GM19023 (cell line): ENCODE measurements at regions not wholly inside any gene's neighbourhood (a gene's known extent, or its start where the extent isn't known, plus 50 kb on each side); places are given as distances from the start of the nearest gene placed in this dataset.

Experiments used
- ATAC-seq: cut with Tn5 transposase; IDR thresholded peaks from one replicate; pipeline ENCODE4 v1.9.1; 2021; ENCODE audit warnings: mild to moderate bottlenecking, moderate library complexity; ENCODE audit not compliant: unreplicated experiment

- ATAC-seq: no peak
These were observed 50.8 kb upstream of the SLC36A4 start for GRCh38 chr11:93248602-93249001.

- ATAC-seq: no peak
These were observed 51.8 kb upstream of the SLC36A4 start for GRCh38 chr11:93249459-93250220.

- ATAC-seq: no peak
These were observed 52.5 kb upstream of the SLC36A4 start for GRCh38 chr11:93250326-93250725.

- no peak for ATAC-seq
These were observed 54.1 kb upstream of the SLC36A4 start for GRCh38 chr11:93251922-93252321.

- ATAC-seq: no peak
These were observed 55.3 kb upstream of the SLC36A4 start for GRCh38 chr11:93253111-93253510.

- no peak for ATAC-seq
These were observed 58.8 kb upstream of the SLC36A4 start for GRCh38 chr11:93256623-93257022.

- ATAC-seq: no peak
These were observed 63.2 kb upstream of the DEUP1 start for GRCh38 chr11:93267383-93267782.

GRCh38 chr11:93268287-93269040 lies 62.1 kb upstream of the DEUP1 start:
- no peak for ATAC-seq

GRCh38 chr11:93271596-93271995 lies 58.9 kb upstream of the DEUP1 start:
- no peak for ATAC-seq

GRCh38 chr11:93274851-93275250 lies 55.7 kb upstream of the DEUP1 start:
- ATAC-seq: no peak

- ATAC-seq: no peak
These were observed 51.6 kb upstream of the DEUP1 start for GRCh38 chr11:93278976-93279375.

- ATAC-seq: peak; percentile 55
These were observed 50.6 kb upstream of the DEUP1 start for GRCh38 chr11:93279851-93280347.
